ENCODE measurements at regions not wholly inside any gene's neighbourhood (a gene's known extent, or its start where the extent isn't known, plus 50 kb on each side); places are given as distances from the start of the nearest gene placed in this dataset.

- no peak for TF ChIP-seq POLR2A (IDR thresholded peaks at IDR 0.05)
- no peak for TF ChIP-seq CTCF (IDR thresholded peaks at IDR 0.05)
Measured at GRCh38 chr3:132160198-132160597, 125.4 kb upstream of the CPNE4 start.

Data from stomach (tissue), 4 donors.